ENCODE measurements at regions not wholly inside any gene's neighbourhood (a gene's known extent, or its start where the extent isn't known, plus 50 kb on each side); places are given as distances from the start of the nearest gene placed in this dataset.

GRCh38 chr16:8376858-8377257 is 213.5 kb downstream of the TMEM114 start:
- POLR2A ChIA-PET = no interaction called here
- no peak for DNase-seq (ENCODE audit: extremely low spot score)
- TF ChIP-seq CTCF (IDR thresholded peaks at IDR 0.05; ENCODE audit: control extremely low read depth, extremely low read depth, low read depth, missing control alignments) = no peak
- CTCF ChIA-PET = no interaction called here

GRCh38 chr16:8376430-8376829 is 213.9 kb downstream of the TMEM114 start:
- ChIA-PET CTCF (no interaction called here), POLR2A (no interaction called here)
- no peak for TF ChIP-seq CTCF (IDR thresholded peaks at IDR 0.05; ENCODE audit: control extremely low read depth, extremely low read depth, low read depth, missing control alignments)
- no peak for DNase-seq (ENCODE audit: extremely low spot score)

- ChIA-PET POLR2A (no interaction called here), CTCF (no interaction called here)
- DNase-seq (ENCODE audit: extremely low spot score) = no peak
- TF ChIP-seq CTCF (IDR thresholded peaks at IDR 0.05; ENCODE audit: control extremely low read depth, extremely low read depth, low read depth, missing control alignments) = no peak
Measured at GRCh38 chr16:8375232-8375587, 215.1 kb downstream of the TMEM114 start.

GRCh38 chr16:8374586-8375231 is 215.6 kb downstream of the TMEM114 start:
- ChIA-PET CTCF (no interaction called here), POLR2A (no interaction called here)
- DNase-seq (ENCODE audit: extremely low spot score) = no peak
- TF ChIP-seq CTCF (IDR thresholded peaks at IDR 0.05; ENCODE audit: control extremely low read depth, extremely low read depth, low read depth, missing control alignments) = no peak

GRCh38 chr16:8373676-8374431 is 216.5 kb downstream of the TMEM114 start:
- no peak for TF ChIP-seq CTCF (IDR thresholded peaks at IDR 0.05; ENCODE audit: control extremely low read depth, extremely low read depth, low read depth, missing control alignments)
- DNase-seq (ENCODE audit: extremely low spot score) = no peak
- ChIA-PET CTCF (no interaction called here), POLR2A (no interaction called here)

GRCh38 chr16:8372141-8372540 is 218.2 kb downstream of the TMEM114 start:
- CTCF ChIA-PET = interaction anchor here (1.3 kb wide), 1 partner anchor 10 kb away, joined by 5 read pairs; no protein-coding TSS in a partner anchor
- no peak for DNase-seq (ENCODE audit: extremely low spot score)
- POLR2A ChIA-PET = no interaction called here
- TF ChIP-seq CTCF (IDR thresholded peaks at IDR 0.05; ENCODE audit: control extremely low read depth, extremely low read depth, low read depth, missing control alignments) = no peak
